ENCODE measurements at regions not wholly inside any gene's neighbourhood (a gene's known extent, or its start where the extent isn't known, plus 50 kb on each side); places are given as distances from the start of the nearest gene placed in this dataset.
"Not testable (repeated sequence)": the region's sequence is repeated elsewhere in the genome, so short reads cannot be mapped to it uniquely, and the experiment has no call there.

DNA sequence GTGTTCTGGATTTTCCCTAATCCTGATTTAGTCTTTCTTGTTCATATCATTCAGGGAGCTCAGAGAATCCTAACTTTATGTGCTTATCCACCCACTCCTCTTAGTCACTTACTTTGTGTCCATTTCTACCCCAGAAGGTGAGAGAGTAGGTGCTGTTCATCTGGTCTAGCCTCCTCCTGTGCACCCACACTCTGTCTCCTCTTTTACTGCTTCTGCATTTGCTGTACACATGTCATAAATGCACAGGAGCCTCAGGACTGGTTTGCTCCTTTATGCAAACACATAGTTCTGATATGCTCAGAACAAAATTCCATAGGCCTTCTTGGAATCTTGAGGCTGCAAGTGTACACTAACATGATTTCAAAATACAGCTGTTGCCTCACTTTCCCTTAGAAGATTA is 1014.7 kb downstream of the PRIM2 start:
- H3K9ac ChIP-seq (ENCODE audit: low read length in 3 of 3); intact Hi-C loops (cut with DNase I); H3K9me3 ChIP-seq (ENCODE audit: control insufficient read depth in 2 of 3, insufficient read depth in 1 of 3, low read length in 3 of 3); H3K27ac ChIP-seq (ENCODE audit: low read depth in 2 of 2, low read length in 2 of 2); H3K27me3 ChIP-seq (ENCODE audit: control insufficient read depth, insufficient read depth, low read length); H3K36me3 ChIP-seq (ENCODE audit: control insufficient read depth in 2 of 3, insufficient read depth in 3 of 3, low read length in 3 of 3); H3K4me1 ChIP-seq (ENCODE audit: control insufficient read depth in 2 of 3, insufficient read depth in 2 of 3, low read depth in 1 of 3, low read length in 3 of 3); H3K4me3 ChIP-seq (ENCODE audit: low read length in 3 of 3); DNase-seq; FAIRE-seq: not testable (repeated sequence)

DNA sequence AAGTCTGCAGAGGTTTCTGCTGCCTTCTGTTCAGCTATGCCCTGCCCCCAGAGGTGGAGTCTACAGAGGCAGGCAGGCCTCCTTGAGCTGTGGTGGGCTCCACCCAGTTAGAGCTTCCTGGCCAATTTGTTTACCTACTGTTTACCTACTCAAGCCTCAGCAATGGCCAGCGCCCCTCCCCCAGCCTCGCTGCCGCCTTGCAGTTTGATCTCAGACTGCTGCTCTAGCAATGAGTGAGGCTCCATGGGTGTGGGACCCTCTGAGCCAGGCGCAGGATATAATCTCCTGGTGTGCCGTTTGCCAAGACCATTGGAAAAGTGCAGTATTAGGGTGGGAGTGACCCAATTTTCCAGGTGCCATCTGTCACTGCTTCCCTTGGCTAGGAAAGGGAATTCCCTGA is 1024.9 kb downstream of the PRIM2 start:
- H3K9me3 ChIP-seq (ENCODE audit: control insufficient read depth in 2 of 3, insufficient read depth in 1 of 3, low read length in 3 of 3); intact Hi-C loops (cut with DNase I); H3K9ac ChIP-seq (ENCODE audit: low read length in 3 of 3); H3K4me1 ChIP-seq (ENCODE audit: control insufficient read depth in 2 of 3, insufficient read depth in 2 of 3, low read depth in 1 of 3, low read length in 3 of 3); H3K36me3 ChIP-seq (ENCODE audit: control insufficient read depth in 2 of 3, insufficient read depth in 3 of 3, low read length in 3 of 3); H3K27ac ChIP-seq (ENCODE audit: low read depth in 2 of 2, low read length in 2 of 2); H3K4me3 ChIP-seq (ENCODE audit: low read length in 3 of 3); FAIRE-seq; H3K27me3 ChIP-seq (ENCODE audit: control insufficient read depth, insufficient read depth, low read length): not testable (repeated sequence)
- DNase-seq = peak in 1 of 5 donors; percentile 29

DNA sequence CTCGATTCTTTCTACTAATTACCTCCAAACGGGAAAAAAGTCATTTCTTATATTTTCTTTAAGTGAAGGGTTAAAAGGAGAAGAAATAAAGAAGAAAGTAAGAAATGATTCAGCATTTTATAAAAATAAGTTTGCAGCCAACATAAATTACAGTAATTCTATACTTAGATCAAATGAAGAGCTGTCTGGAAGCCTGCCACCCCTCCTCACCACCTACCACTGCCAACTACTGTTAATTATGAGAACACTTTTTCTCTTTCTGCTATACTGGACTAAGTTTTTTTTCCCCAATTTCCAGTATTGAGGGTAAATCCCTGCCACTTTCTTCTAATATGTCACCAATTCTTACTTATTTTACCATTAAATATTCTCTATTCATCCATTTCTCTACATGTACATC is 1030.1 kb downstream of the PRIM2 start:
- H3K27ac ChIP-seq (ENCODE audit: low read depth in 2 of 2, low read length in 2 of 2); H3K36me3 ChIP-seq (ENCODE audit: control insufficient read depth in 2 of 3, insufficient read depth in 3 of 3, low read length in 3 of 3); FAIRE-seq; intact Hi-C loops (cut with DNase I); H3K27me3 ChIP-seq (ENCODE audit: control insufficient read depth, insufficient read depth, low read length); DNase-seq; H3K9ac ChIP-seq (ENCODE audit: low read length in 3 of 3); H3K4me1 ChIP-seq (ENCODE audit: control insufficient read depth in 2 of 3, insufficient read depth in 2 of 3, low read depth in 1 of 3, low read length in 3 of 3); H3K4me3 ChIP-seq (ENCODE audit: low read length in 3 of 3); H3K9me3 ChIP-seq (ENCODE audit: control insufficient read depth in 2 of 3, insufficient read depth in 1 of 3, low read length in 3 of 3): not testable (repeated sequence)

- intact Hi-C loops (cut with DNase I); H3K9me3 ChIP-seq (ENCODE audit: control insufficient read depth in 2 of 3, insufficient read depth in 1 of 3, low read length in 3 of 3); H3K4me1 ChIP-seq (ENCODE audit: control insufficient read depth in 2 of 3, insufficient read depth in 2 of 3, low read depth in 1 of 3, low read length in 3 of 3); H3K27ac ChIP-seq (ENCODE audit: low read depth in 2 of 2, low read length in 2 of 2); H3K9ac ChIP-seq (ENCODE audit: low read length in 3 of 3); H3K27me3 ChIP-seq (ENCODE audit: control insufficient read depth, insufficient read depth, low read length); H3K36me3 ChIP-seq (ENCODE audit: control insufficient read depth in 2 of 3, insufficient read depth in 3 of 3, low read length in 3 of 3); H3K4me3 ChIP-seq (ENCODE audit: low read length in 3 of 3); DNase-seq; FAIRE-seq: not testable (repeated sequence)
These were observed 1034.2 kb downstream of the PRIM2 start for GRCh38 chr6:58351619-58352018.

DNA sequence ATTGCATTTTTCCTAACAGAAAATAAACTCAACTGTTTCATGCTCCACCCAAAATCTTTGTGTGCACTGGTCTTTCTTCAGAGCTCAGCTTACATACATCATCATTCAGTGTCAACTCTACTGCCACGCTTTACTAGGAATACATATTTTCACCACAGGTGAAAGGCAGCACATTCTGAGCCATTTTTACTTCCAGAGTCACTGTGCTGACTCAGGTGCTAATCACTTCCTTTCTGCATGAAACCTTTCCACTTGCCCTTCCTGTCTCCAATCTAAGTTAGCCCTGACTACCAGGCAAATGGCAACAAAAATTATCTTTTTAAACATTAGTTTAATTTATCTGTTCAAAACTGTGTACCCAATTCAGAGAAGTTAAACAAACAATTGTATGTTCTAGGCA is 1041.0 kb downstream of the PRIM2 start:
- intact Hi-C loops (cut with DNase I); FAIRE-seq: not testable (repeated sequence)

DNA sequence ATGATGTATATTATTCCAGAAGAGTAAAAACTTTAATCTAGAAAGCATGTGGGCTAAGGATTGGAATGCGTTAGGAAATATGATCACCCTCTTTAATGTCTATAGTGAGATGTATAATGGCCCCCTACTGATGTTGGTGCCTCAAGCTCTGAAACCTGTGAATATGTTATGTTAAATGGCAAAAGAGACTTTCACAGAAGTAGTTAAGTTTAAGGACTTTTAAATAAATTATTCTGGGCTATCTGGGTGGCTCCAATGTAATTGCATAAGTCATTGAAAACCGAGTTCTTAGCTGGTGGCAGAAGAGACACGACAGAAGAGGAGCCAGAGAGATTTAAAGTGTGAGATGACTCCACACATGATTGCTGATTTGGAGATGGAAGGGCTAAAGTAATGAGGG is 1048.4 kb downstream of the PRIM2 start:
- not testable (repeated sequence) for FAIRE-seq

More for the DNA sequence above, 1041.0 kb downstream of the PRIM2 start:
- DNase-seq; H3K4me1 ChIP-seq (ENCODE audit: control insufficient read depth in 2 of 3, insufficient read depth in 2 of 3, low read depth in 1 of 3, low read length in 3 of 3); H3K27me3 ChIP-seq (ENCODE audit: control insufficient read depth, insufficient read depth, low read length); H3K36me3 ChIP-seq (ENCODE audit: control insufficient read depth in 2 of 3, insufficient read depth in 3 of 3, low read length in 3 of 3); H3K4me3 ChIP-seq (ENCODE audit: low read length in 3 of 3); H3K27ac ChIP-seq (ENCODE audit: low read depth in 2 of 2, low read length in 2 of 2); H3K9me3 ChIP-seq (ENCODE audit: control insufficient read depth in 2 of 3, insufficient read depth in 1 of 3, low read length in 3 of 3); H3K9ac ChIP-seq (ENCODE audit: low read length in 3 of 3): not testable (repeated sequence)

GRCh38 chr6:58406659-58407058 is 1089.2 kb downstream of the PRIM2 start:
- H3K4me1 ChIP-seq (ENCODE audit: control insufficient read depth in 2 of 3, insufficient read depth in 2 of 3, low read depth in 1 of 3, low read length in 3 of 3); H3K36me3 ChIP-seq (ENCODE audit: control insufficient read depth in 2 of 3, insufficient read depth in 3 of 3, low read length in 3 of 3); H3K4me3 ChIP-seq (ENCODE audit: low read length in 3 of 3); FAIRE-seq; DNase-seq; H3K27ac ChIP-seq (ENCODE audit: low read depth in 2 of 2, low read length in 2 of 2); H3K9ac ChIP-seq (ENCODE audit: low read length in 3 of 3); H3K27me3 ChIP-seq (ENCODE audit: control insufficient read depth, insufficient read depth, low read length); intact Hi-C loops (cut with DNase I): not testable (repeated sequence)
- H3K9me3 ChIP-seq (ENCODE audit: control insufficient read depth in 2 of 3, insufficient read depth in 1 of 3, low read length in 3 of 3) = peaks cover 0 to 21% (median 5%) of the 10 kb centered on the region in 3 donors

More for the DNA sequence above, 1048.4 kb downstream of the PRIM2 start:
- H3K27me3 ChIP-seq (ENCODE audit: control insufficient read depth, insufficient read depth, low read length); H3K27ac ChIP-seq (ENCODE audit: low read depth in 2 of 2, low read length in 2 of 2); H3K9ac ChIP-seq (ENCODE audit: low read length in 3 of 3); intact Hi-C loops (cut with DNase I); H3K4me3 ChIP-seq (ENCODE audit: low read length in 3 of 3); H3K4me1 ChIP-seq (ENCODE audit: control insufficient read depth in 2 of 3, insufficient read depth in 2 of 3, low read depth in 1 of 3, low read length in 3 of 3); DNase-seq; H3K9me3 ChIP-seq (ENCODE audit: control insufficient read depth in 2 of 3, insufficient read depth in 1 of 3, low read length in 3 of 3); H3K36me3 ChIP-seq (ENCODE audit: control insufficient read depth in 2 of 3, insufficient read depth in 3 of 3, low read length in 3 of 3): not testable (repeated sequence)

Measured in kidney (tissue), 10 donors.